Skeletal muscle tissue (tissue), 3 donors: ENCODE measurements at regions not wholly inside any gene's neighbourhood (a gene's known extent, or its start where the extent isn't known, plus 50 kb on each side); places are given as distances from the start of the nearest gene placed in this dataset.
"Not testable (repeated sequence)": the region's sequence is repeated elsewhere in the genome, so short reads cannot be mapped to it uniquely, and the experiment has no call there.

Experiments used
- H3K27ac ChIP-seq: one replicate; pipeline ENCODE4 v1.7.0; 2013; ENCODE audit warnings: mild to moderate bottlenecking, low read depth, low read length, inconsistent platforms
- H3K27me3 ChIP-seq, 3 donors: one replicate each; pipeline ENCODE4 v1.7.0; 2013; ENCODE audit warnings: low read length in 3 of 3; ENCODE audit not compliant: control insufficient read depth in 3 of 3, insufficient read depth in 3 of 3
- H3K36me3 ChIP-seq, 3 donors: one replicate each; pipeline ENCODE4 v1.7.0; 2013; ENCODE audit warnings: low read length in 3 of 3; ENCODE audit not compliant: control insufficient read depth in 3 of 3, insufficient read depth in 3 of 3
- H3K4me1 ChIP-seq, 3 donors: one replicate each; pipeline ENCODE4 v1.7.0; 2013; ENCODE audit warnings: low read length in 3 of 3, mild to moderate bottlenecking in 3 of 3; ENCODE audit not compliant: control insufficient read depth in 3 of 3, insufficient read depth in 3 of 3
- H3K4me3 ChIP-seq, 3 donors: one replicate each; pipeline ENCODE4 v1.7.0; 2013; ENCODE audit warnings: low read length in 3 of 3
- H3K9ac ChIP-seq, 3 donors: one replicate each; pipeline ENCODE4 v1.7.0; 2013; ENCODE audit warnings: low read length in 3 of 3, mild to moderate bottlenecking in 3 of 3, moderate library complexity in 2 of 3, low read depth in 1 of 3
- H3K9me3 ChIP-seq, 3 donors: one replicate each; pipeline ENCODE4 v1.7.0; 2013; ENCODE audit warnings: low read length in 3 of 3; ENCODE audit not compliant: control insufficient read depth in 3 of 3
- donor health status: Osteomylitis.

- no peak overlapping the region for H3K27ac ChIP-seq
- H3K36me3 ChIP-seq, result no peaks in the 10 kb centered on the region
- H3K4me1 ChIP-seq, result peaks cover 0 to 5% (median 0%) of the 10 kb centered on the region in 3 donors
- no peaks in the 10 kb centered on the region for H3K27me3 ChIP-seq
- no peak overlapping the region for H3K9ac ChIP-seq
- no peaks in the 10 kb centered on the region for H3K9me3 ChIP-seq
- no peak overlapping the region for H3K4me3 ChIP-seq
These were observed 156.4 kb upstream of the DTNBP1 start for GRCh38 chr6:15819226-15819625.

GRCh38 chr6:15818491-15818890, 155.7 kb upstream of the DTNBP1 start:
- no peaks in the 10 kb centered on the region for H3K27me3 ChIP-seq
- H3K36me3 ChIP-seq, result no peaks in the 10 kb centered on the region
- no peak overlapping the region for H3K27ac ChIP-seq
- no peaks in the 10 kb centered on the region for H3K9me3 ChIP-seq
- no peak overlapping the region for H3K9ac ChIP-seq
- peaks cover 0 to 5% (median 0%) of the 10 kb centered on the region in 3 donors for H3K4me1 ChIP-seq
- no peak overlapping the region for H3K4me3 ChIP-seq

DNA sequence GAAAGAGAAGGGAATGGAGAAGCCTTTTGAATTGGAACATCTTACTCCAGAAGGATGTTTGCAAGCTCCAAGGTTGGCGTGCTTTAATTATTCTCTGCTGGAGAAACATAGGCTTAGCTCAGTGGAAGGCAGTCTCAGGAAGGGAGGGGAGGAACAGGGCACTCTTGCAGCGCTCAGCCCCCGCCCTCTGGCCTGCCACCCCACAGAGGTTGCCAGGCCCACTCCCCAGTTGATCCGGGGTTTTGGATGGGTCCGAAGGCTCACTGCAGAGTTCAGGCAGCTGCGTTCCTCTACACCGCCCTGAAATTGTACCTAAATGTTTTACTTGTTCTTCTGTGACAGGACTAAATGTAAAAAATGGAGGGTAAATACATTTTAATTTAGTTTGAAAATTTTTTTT, 155.2 kb upstream of the DTNBP1 start:
- no peaks in the 10 kb centered on the region for H3K27me3 ChIP-seq
- peaks cover 0 to 5% (median 0%) of the 10 kb centered on the region in 3 donors for H3K4me1 ChIP-seq
- H3K36me3 ChIP-seq, result no peaks in the 10 kb centered on the region
- H3K27ac ChIP-seq, result no peak overlapping the region
- H3K9me3 ChIP-seq, result no peaks in the 10 kb centered on the region
- H3K4me3 ChIP-seq, result no peak overlapping the region
- H3K9ac ChIP-seq, result no peak overlapping the region

GRCh38 chr6:15817100-15817499, 154.3 kb upstream of the DTNBP1 start:
- no peaks in the 10 kb centered on the region for H3K27me3 ChIP-seq
- no peak overlapping the region for H3K27ac ChIP-seq
- no peaks in the 10 kb centered on the region for H3K9me3 ChIP-seq
- no peak overlapping the region for H3K9ac ChIP-seq
- H3K36me3 ChIP-seq, result no peaks in the 10 kb centered on the region
- peaks cover 0 to 5% (median 0%) of the 10 kb centered on the region in 3 donors for H3K4me1 ChIP-seq
- H3K4me3 ChIP-seq, result no peak overlapping the region

- peaks cover 0 to 5% (median 0%) of the 10 kb centered on the region in 3 donors for H3K4me1 ChIP-seq
- no peaks in the 10 kb centered on the region for H3K27me3 ChIP-seq
- no peak overlapping the region for H3K4me3 ChIP-seq
- H3K9me3 ChIP-seq, result no peaks in the 10 kb centered on the region
- no peak overlapping the region for H3K27ac ChIP-seq
- H3K36me3 ChIP-seq, result no peaks in the 10 kb centered on the region
- H3K9ac ChIP-seq, result no peak overlapping the region
These were observed 153.8 kb upstream of the DTNBP1 start for GRCh38 chr6:15816661-15817060.

DNA sequence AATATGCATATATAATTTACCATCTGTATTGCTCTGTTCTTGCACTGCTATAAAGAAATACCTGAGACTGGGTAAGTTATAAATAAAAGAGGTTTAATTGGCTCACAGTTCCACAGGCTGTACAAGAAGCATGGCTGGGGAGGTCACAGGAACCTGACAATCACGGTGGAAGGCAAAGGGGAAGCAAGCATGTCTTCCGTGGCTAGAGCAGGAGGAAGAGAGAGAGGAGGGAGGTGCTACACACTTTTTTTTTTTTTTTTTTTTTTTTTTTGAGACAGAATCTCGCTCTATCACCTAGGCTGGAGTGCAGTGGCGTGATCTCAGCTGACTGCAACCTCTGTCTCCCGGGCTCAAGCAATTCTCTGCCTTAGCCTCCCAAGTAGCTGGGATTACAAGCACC, 150.9 kb upstream of the DTNBP1 start:
- not testable (repeated sequence) for H3K4me3 ChIP-seq, H3K27me3 ChIP-seq, H3K27ac ChIP-seq, H3K9ac ChIP-seq, H3K9me3 ChIP-seq, H3K4me1 ChIP-seq, H3K36me3 ChIP-seq

- Histone ChIP-seq H3K27me3 (no peaks in the 10 kb centered on the region), H3K9me3 (no peaks in the 10 kb centered on the region), H3K4me1 (no peaks in the 10 kb centered on the region), H3K9ac (no peak overlapping the region), H3K4me3 (no peak overlapping the region), H3K27ac (no peak overlapping the region), H3K36me3 (no peaks in the 10 kb centered on the region)
These were observed 148.3 kb upstream of the DTNBP1 start for GRCh38 chr6:15811107-15811506.

- H3K36me3 ChIP-seq, result no peaks in the 10 kb centered on the region
- no peaks in the 10 kb centered on the region for H3K4me1 ChIP-seq
- no peaks in the 10 kb centered on the region for H3K9me3 ChIP-seq
- H3K27ac ChIP-seq, result no peak overlapping the region
- no peak overlapping the region for H3K9ac ChIP-seq
- H3K4me3 ChIP-seq, result no peak overlapping the region
- no peaks in the 10 kb centered on the region for H3K27me3 ChIP-seq
These were observed 147.8 kb upstream of the DTNBP1 start for GRCh38 chr6:15810618-15811017.

DNA sequence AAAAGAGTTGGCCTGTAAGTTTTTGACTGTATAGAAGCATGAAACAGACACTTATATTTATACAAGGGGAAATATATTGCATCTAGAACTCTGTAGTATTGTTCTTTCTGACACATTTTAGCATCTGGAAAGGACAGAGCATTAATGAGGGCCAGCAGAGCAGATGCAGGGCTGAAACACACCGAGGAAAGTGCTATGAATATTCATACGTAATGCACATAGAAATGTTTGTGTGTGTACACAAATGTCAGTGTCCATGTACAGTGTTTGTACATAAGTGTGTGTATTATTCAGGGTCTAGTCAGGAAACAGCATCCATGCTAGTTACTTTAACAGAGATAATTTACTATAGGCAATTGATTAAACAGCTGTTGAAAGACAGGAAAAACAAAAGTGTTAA, 146.5 kb upstream of the DTNBP1 start:
- no peaks in the 10 kb centered on the region for H3K4me1 ChIP-seq
- H3K27me3 ChIP-seq, result no peaks in the 10 kb centered on the region
- H3K27ac ChIP-seq, result no peak overlapping the region
- no peak overlapping the region for H3K9ac ChIP-seq
- H3K36me3 ChIP-seq, result no peaks in the 10 kb centered on the region
- H3K9me3 ChIP-seq, result no peaks in the 10 kb centered on the region
- H3K4me3 ChIP-seq, result no peak overlapping the region

DNA sequence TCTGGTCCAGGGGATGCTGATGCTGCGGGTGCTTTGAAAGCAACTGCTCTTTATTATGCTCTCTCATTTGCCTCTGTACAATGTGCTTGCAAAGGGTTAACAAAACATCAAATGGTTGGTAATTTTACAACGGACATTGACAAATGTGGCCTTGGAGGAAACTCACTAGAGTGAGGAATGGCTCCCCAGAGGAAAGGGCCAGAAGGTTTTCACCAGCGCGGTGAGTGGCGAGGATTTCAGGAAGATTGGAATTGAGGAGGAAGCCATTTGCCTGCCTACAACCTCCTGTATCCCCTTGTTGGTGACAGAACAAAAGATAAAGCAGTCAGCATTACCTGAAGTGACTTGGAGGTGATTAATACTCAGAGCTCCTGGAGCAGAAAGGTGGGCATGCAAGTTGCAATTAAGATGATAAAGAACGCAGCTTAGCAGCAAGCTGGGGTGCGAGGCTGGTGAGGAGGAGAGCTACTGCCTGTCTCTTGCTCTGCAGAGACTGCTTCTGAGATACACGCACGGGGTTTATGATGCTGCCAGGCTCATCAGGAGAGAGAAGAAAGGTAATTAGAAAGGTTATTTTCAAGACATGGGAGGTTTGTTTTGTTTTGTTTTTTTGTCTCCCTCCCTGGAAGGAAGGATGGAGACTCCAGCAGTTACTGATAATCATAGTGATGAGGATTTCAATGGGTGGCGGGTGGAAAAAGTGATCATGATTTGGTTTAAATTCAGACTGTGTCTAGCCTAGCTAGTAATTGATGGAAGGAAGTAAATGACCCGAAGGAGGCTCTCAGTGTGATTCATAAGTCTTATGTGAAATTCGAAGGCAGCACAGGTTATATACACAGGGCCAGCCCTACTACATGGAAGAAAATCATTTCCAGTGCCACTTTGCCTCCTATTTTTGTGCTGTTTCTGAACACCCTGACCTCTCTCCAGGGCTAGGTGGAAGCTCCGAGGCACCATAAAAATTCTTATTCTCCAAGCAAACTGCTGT, 141.6 kb upstream of the DTNBP1 start:
- no peak overlapping the region for H3K27ac ChIP-seq
- H3K9me3 ChIP-seq, result no peaks in the 10 kb centered on the region
- H3K4me3 ChIP-seq, result no peak overlapping the region
- H3K4me1 ChIP-seq, result no peaks in the 10 kb centered on the region
- H3K36me3 ChIP-seq, result no peaks in the 10 kb centered on the region
- H3K27me3 ChIP-seq, result no peaks in the 10 kb centered on the region
- H3K9ac ChIP-seq, result no peak overlapping the region
